HG02884 (cell line): ENCODE measurements at regions not wholly inside any gene's neighbourhood (a gene's known extent, or its start where the extent isn't known, plus 50 kb on each side); places are given as distances from the start of the nearest gene placed in this dataset.

ENCODE experiments used
- ATAC-seq: cut with Tn5 transposase; IDR thresholded peaks from one replicate; pipeline ENCODE4 v1.9.1; 2021; ENCODE audit warnings: mild to moderate bottlenecking, moderate library complexity; ENCODE audit not compliant: unreplicated experiment

DNA sequence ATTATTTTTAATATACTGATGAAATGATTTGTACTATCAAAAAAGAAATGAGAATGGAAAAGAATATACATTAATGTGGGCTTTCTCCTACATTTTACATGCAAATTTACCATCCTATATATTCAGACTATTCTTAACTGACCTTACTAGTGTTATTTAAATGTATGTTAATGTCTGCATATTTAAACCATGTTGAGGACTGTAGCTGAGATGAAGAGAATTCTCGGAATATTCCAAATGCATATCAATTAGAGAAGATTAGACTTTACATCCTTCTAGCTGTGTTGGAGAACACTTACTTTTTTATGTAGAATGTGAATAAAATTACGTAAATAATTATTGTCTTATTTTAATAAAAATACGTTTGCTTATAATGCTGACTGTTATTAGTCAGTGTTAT is 990.1 kb upstream of the LRFN5 start:
- ATAC-seq: no peak

DNA sequence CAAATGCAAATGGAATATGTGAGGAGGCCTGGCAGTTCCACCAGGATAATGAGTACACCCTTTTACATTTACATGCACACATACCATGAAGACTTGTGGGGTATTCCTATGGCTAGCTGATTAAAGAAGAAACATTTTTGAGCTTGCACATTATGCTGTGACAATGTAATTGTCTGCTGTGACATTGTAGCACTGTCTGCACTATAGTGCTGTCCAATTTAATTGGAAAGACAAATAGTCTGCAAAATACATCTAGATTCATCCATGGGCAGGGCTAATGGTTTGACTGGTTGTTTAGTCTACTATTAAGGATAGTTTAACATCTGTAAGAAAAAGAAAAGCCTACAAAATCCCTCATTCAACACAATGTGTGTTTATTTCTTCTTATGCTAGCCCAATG is 1005.6 kb upstream of the LRFN5 start:
- no peak for ATAC-seq

DNA sequence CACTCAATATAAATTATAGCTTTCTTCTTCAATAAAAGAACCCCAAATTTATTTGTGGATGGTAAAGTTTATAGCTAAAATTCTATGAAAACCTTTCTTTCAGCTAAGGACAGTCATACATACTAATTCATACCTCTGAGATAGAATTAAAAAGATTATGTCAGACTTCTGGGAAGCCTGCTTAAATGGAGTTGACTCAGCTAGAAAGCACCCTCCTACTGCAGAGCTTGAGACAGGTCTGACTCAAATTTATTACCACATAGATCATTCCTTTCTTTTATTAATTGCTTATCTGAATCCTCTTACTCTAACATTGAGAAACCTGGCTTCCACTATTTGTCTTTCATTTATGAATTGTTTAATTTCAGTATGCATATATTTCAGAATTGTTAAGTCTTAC is 1007.0 kb upstream of the LRFN5 start:
- ATAC-seq: no peak

DNA sequence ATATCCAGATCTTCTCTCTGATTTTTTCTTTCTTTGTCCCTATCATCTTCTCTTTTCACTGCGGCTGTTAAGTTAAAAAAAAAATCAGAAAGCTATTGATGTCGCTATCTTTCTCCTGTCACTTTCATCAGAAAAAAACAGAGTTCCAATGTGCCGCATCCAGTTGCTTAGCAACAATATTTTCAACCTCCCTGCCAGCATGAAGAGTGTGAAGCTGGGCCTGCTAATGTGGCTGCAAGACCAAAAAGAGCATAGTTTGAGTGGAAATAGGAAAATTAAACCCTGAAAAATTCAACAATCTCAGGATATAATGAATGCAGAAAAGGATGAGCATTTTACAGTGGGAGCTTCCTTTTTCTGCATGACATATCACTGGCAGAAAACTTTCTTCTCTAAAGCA is 1025.4 kb upstream of the LRFN5 start:
- no peak for ATAC-seq

DNA sequence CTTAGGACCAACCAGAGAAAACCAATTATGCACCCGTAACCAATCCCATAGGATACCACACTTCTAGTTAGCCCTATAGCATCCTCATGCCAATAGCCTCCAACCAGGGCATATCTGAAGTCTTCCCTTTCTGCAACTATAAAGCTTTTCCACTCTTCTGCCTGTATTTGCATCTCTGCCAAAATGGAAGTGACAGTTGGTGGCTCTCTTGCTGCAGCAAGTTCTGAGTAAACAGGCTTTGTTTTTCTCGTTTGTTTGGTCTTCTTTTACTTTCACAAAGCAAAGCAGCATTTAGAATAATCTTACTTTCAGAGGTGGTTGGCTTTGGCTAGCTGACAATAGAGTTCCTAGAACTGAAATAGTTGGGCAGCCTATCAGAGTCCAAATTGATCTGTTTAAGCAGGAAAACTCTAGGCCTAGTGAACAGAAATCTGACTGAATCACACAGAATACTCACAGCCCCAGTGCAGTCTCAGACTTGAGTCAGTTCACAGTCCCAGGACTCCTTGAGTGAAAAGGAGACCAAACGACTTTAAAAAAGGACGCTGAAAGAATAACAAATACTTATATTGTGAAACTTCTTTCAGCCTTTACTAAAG is 1029.7 kb upstream of the LRFN5 start:
- ATAC-seq: no peak

DNA sequence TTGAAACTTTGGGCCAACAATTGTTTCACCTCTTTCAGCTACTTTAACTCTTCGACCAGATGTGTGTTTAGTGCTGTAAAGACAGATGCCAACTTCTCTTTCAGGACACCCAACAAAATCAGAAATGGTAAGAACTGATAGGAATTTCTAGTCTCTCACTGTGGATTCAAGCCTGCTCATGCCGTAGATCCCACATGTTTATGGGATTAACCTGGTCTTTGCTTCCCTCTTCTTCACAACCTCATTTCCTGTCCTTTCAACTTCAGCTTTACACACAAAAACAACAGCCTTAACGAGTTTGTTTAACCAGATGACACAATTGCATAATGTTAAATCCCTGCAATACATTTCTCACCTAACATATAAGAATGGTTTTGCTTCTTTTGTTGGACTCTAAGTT is 1031.9 kb upstream of the LRFN5 start:
- ATAC-seq: no peak

DNA sequence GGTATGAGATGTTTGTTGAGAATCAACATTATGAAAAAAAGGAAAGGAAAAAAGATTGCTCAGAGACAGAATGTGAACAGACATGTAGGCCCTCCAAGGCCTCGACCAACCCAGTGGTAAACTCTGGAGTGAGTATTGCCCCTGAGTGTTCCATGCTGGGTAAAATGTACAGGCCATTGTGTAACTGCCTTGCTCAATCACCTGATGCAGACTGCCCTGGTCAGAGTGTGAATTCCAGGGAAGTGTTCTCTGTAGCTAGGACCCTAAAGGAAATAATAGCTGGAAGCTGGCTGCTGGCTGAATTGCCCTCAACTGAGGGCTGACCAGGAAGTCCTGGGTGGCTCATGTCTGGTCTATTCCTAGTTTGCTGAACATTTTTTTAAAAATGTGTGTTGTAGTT is 1081.4 kb upstream of the LRFN5 start:
- no peak for ATAC-seq

DNA sequence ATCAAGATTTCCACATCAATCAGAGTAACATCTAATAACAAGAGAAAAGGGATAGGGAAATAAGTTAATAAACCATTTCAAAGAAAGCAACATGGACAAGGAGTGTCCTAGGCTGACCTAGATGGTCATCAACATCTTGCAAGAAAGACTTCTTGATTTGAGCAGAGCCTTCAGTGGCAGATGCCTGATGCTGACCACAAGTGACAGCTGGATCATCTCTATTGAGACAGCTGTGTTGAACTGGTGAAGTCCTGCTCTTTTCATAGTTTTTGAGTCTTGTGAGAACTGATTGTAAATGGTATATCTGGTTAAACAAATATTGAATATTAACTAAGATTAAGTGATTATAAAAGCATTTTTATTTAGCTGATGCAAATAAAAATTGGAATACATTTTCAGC is 1083.6 kb upstream of the LRFN5 start:
- ATAC-seq: no peak

DNA sequence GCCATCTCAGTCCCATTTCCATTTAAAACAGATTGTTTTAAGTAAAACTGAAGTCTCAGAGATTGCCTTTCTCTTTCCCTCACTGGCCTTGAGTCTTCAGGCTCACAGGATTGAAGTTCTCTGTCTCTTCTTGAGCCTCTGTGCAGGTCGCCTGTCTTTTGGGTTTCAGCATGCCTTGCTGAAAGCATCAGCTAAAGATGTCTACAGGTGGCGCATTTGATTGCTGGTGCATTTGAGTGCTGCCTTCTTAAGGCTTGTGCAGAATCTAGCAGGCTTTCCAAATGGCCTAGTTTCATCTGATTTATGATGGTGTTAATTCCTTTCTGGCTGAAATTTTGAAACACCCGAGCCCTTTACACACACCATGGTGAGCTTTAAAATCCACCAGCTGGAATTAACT is 1062.2 kb upstream of the FBXO33 start:
- ATAC-seq: no peak

DNA sequence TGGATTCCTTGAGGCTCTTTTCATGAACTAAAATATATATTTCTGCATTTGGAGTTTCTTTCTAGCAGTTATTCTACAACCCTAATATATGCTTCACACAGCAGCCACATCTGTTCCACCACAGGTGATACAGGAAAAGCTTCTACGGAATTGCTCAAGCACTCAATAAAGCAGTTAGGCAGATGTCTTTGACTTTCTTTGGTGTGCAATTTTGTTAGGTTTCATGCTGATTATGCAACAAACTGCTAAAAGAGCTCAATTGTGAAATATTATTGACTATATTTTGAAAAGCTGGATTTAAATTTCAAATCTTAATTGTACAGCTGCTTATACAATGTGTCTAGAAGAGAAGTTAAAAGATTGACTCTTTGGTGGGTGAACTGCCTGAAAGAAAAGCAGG is 1055.6 kb upstream of the FBXO33 start:
- ATAC-seq: no peak

DNA sequence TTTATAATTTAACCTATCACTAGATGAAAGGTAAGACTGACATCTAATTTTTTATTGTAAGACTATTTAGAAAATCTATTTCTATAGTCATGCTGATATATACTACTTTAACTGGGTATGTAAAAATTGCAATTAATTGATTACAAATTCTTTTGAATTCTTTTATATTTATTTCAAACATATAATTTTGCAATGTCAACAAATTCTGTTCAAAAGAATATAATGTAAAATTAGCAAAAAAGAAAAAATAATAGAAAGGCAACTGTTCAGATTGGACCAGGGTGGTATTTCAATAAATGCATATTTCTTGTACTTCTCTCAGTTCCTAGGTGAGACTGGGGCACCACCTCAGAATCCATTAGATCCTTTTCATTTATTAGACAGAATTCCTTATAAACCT is 1053.5 kb upstream of the FBXO33 start:
- no peak for ATAC-seq

DNA sequence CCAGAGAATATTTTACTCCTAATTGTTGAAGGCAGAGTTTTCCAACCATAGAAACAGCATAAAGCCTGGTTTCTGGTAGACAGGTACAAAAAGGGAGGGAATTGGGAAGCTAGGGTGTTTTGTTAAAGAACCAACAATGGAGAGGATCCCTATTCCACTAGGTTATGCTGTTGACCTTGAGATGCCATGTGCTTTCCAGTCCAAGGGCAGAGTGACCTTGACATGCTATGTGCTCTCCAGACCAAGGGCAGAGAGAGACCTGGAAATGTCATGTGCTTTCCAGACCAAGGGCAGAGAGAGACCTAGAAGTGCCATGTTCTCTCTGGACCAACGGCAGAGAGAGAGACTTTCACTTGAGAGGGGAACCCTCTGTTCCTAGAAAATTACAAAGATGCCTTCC is 1043.8 kb upstream of the FBXO33 start:
- no peak for ATAC-seq

DNA sequence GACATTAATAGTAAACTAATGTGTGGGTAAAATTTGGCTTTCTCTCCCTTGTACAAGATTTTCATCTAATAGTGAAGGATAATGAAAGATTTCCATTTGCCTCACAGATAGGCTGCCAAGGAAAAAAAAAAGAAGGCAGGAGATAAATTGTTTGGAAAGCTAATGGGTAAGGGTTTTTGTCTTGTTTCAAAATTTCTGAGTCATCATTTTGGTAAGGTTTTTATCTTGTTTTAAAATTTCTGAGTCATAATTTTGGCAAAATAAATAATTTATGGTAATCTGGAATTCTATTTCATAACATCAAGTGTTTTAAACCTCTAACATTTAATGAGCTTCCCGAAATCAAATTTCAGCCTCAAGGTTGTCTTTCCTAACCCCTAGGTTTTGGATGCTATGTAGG is 1035.7 kb upstream of the FBXO33 start:
- no peak for ATAC-seq

DNA sequence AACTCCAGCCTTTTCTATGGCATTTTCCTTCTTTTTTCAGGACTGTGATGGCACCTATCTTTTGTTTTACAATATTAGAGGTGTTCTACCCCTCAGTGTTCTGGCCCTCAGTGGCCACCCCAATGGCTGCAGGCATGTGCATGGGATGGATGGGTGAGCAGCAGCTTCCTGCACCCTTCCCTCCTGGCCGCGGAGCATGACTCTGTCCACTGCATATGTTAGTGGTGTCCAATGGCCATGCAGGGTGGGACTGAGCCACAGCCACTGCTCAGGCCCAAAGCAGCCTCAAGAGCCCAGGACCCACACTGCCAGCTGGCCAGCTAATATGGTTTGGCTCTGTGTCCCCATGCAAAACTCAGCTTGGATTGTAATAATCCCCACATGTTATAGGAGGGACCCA is 1032.3 kb upstream of the FBXO33 start:
- no peak for ATAC-seq

DNA sequence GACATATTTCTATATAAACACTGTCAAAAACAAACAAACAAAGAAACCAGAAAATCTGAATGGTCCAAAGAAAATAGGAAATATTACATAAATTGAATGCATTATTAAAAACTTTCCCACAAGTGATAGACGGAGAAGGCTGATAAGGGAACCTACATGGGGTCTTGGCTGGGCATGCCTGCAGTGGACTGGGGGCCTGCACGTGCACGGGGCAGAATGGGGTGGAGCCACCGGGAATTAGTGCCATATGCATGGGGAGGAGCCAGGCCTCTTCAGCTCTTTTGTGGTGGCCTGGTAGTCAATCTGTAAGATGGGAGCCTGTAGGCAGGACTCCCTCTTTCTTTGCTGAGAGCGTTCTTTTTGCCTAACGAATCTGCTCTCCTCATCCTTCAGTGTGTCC is 1031.7 kb upstream of the FBXO33 start:
- no peak for ATAC-seq

DNA sequence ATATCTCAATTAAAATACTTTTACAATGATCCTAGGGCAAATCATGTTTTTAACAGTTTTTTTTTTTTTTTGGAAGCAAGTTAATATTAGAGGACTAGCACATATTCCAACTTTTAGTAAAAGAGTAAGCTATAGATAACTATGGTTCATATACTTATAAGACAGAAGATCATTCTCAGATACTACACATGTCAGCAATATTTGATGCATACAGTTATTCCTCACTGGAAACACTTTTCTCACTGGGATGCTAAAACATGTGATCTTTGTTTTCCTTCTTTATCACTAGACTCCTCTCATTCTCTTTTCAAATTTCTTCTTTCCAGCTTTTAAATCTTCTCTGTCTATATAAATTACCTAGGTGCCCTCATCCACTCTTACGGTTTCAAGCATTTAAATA is 1020.4 kb upstream of the FBXO33 start:
- ATAC-seq: no peak

DNA sequence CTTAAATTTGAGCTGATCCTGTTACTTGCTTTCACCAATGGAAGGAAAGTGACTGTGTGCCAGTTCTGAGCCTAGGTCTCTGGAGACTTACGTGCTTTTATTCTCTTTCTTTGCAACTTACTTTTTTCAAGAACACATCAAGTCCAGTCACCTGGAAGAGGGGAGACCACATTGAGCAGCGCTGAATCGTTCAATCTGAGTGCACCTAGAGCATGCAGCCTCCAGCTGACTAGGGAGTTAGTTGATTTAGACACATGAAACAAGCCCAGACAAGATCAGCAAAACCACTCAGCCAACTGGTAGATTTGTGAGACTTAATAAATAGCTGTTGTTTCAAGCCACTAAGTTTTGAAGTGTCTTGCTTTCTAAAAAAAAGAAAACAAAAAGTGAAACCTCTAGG is 1014.8 kb upstream of the FBXO33 start:
- ATAC-seq: no peak

DNA sequence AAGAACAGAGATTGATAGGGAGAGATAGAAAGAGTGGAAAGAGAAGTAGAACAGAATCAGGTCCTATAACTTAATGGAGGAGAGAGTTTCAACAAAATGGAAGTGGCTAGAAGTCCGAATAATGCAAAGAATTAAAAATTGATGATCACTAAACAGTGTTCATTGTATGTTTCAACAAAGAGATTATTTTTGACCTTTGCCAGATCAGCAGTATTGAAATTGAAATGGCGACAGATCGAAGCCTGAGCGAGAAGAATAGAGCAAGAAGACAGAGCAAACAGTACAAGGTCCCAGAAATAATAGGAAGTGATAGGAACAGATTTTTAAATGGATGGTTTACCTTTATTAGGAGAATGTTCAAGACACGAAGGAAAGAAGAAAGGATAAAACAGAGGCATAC is 1012.8 kb upstream of the FBXO33 start:
- no peak for ATAC-seq

DNA sequence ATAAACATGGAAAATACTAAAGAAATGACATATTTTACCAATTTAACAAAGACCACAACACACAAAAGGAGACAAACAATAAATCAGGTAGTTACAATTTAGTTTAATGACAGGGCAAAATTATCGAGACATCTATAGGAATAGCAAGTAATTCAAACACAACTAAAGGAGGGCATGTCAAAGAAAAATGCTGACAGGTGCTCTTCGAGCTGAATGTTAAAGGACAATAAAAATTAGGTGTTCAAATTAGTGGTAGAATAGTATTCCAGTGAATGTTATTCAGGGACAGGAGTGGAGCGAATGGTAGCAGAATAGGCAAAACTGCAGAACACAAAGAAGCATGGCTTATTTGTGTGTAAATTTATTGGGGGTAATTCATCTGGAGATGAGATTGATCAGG is 1004.3 kb upstream of the FBXO33 start:
- no peak for ATAC-seq

DNA sequence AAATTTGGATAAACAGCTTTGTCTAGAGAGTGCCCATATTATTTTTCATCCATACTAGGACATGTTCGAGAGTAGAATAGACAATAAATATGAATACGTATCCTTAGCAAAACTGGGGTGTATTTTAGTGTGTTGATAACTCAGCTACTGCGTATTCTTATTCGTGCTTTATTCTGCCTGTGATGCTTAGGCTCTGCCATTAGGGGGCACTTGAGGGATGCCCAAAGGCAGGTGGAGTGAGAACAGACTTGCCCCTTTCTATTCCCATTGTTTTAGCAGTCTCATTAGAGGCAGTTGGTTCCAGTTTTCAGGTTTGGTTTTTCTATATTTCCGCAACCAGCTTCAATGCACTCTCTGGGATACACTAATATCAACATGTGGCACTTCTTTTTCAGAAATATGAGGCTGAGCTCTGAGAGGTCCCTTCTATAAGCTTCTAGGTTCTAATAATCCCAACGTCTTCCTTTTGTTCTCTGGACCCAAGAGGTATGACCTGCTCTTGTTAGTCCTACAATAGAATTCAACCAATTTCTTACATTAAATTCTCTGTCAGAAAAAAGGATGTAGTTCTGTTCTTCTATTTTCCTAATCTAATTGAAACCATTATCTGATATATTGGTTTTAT is 985.7 kb upstream of the FBXO33 start:
- no peak for ATAC-seq

DNA sequence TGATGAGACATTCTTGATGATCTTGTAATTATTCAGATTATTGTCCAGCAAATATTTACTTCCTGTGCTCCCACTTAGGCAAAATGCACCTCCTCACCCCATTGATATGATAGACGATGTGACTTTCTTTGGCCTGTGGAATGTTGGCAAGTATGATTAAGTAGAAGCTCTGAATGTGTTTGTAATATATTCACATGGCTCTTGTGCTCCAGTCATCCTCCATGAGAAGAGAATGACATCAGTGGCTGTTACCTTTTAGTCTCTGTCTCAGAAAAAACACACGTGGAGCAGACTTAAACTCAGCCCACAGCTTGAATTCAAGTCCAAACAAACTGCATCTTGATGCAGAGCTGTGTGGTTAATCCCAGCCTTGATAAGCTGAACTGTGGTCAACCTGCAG is 984.3 kb upstream of the FBXO33 start:
- no peak for ATAC-seq

DNA sequence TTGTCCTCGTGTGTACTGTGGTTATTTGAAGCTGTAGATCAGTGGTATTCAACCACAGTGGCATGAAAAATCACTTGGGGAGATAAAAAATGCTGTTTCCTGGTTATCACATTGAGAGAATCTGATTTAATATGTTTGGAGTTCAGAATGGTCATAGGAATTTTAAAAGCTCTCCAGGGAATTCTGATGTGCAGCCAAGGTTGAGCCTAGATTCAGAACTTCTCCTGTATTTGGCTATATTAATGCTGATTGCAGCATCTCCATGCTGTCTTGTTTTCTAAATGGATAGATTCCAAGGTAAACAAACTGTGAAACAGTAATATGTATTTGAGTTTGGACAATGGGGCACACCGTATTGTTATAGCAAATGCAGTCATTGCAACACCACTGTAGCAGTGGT is 982.2 kb upstream of the FBXO33 start:
- no peak for ATAC-seq

DNA sequence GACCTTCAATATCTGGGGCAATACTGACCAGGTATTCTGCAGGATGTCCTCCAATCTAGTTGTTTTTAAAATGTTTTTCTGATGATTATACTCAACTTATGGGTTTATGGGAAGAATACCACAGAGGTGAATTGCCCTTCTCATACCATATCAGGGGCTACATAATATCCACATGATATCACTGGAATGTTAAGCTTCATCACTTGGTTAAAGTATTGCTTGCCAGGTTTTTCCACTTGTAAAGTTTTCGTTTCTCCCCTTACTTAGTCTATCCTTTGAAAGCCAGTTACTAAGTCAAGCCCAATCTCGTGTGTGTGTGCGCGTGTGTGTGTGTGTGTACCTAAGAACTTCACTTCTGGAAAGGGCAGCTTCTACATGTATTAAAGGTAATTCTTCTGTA is 980.9 kb upstream of the FBXO33 start:
- no peak for ATAC-seq
